ENCODE measurements at regions not wholly inside any gene's neighbourhood (a gene's known extent, or its start where the extent isn't known, plus 50 kb on each side); places are given as distances from the start of the nearest gene placed in this dataset.

DNA sequence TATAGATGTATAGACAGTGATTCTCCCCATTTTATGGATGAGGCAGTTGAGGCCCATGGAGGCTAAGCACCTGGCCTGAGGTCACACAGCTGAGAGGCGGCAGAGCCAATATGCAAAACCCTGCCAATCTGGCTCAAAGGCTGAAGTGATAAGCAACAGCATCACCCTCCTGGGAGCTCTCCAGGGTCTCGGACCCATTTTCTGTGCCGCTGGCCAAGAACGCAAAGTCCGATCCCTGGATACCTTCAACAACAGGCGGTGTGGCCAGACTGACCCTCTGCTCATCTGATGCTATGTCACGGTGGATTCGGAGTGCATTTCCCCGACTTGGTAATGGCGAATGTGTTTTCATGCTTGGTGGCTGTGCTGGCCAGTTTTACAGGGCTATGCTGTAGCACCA, 595.0 kb downstream of the TBC1D22A start:
- TF ChIP-seq, protein P1, sequence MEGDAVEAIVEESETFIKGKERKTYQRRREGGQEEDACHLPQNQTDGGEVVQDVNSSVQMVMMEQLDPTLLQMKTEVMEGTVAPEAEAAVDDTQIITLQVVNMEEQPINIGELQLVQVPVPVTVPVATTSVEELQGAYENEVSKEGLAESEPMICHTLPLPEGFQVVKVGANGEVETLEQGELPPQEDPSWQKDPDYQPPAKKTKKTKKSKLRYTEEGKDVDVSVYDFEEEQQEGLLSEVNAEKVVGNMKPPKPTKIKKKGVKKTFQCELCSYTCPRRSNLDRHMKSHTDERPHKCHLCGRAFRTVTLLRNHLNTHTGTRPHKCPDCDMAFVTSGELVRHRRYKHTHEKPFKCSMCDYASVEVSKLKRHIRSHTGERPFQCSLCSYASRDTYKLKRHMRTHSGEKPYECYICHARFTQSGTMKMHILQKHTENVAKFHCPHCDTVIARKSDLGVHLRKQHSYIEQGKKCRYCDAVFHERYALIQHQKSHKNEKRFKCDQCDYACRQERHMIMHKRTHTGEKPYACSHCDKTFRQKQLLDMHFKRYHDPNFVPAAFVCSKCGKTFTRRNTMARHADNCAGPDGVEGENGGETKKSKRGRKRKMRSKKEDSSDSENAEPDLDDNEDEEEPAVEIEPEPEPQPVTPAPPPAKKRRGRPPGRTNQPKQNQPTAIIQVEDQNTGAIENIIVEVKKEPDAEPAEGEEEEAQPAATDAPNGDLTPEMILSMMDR (IDR thresholded peaks at IDR 0.05; ENCODE audit: low read length), result no peak
- TF ChIP-seq EZH2 (optimal IDR thresholded peaks at IDR 0.05; ENCODE audit: low read depth, low read length), result no peak

Measured in MM.1S (cell line).